Glutamatergic neuron (in vitro differentiated cells): ENCODE measurements at regions not wholly inside any gene's neighbourhood (a gene's known extent, or its start where the extent isn't known, plus 50 kb on each side); places are given as distances from the start of the nearest gene placed in this dataset.

ENCODE experiments used
- DNase-seq: peaks from one replicate; pipeline ENCODE4 v3.0.0; 2022
- H3K27ac Mint-ChIP-seq: one replicate; pipeline ENCODE4 v1.8.0; 2020; ENCODE audit warnings: mild to moderate bottlenecking, mixed read lengths, inconsistent platforms; ENCODE audit not compliant: unreplicated experiment
- H3K27me3 Mint-ChIP-seq: one replicate; pipeline ENCODE4 v1.8.0; 2020; ENCODE audit warnings: mild to moderate bottlenecking, moderate library complexity, mixed read lengths, inconsistent platforms; ENCODE audit not compliant: unreplicated experiment
- H3K36me3 Mint-ChIP-seq: one replicate; pipeline ENCODE4 v1.8.0; 2020; ENCODE audit warnings: mild to moderate bottlenecking, mixed read lengths, inconsistent platforms; ENCODE audit not compliant: unreplicated experiment
- H3K4me1 Mint-ChIP-seq: one replicate; pipeline ENCODE4 v1.8.0; 2020; ENCODE audit warnings: mild to moderate bottlenecking, low read depth, mixed read lengths, inconsistent platforms; ENCODE audit not compliant: unreplicated experiment
- H3K4me3 Mint-ChIP-seq: one replicate; pipeline ENCODE4 v1.8.0; 2020; ENCODE audit warnings: mild to moderate bottlenecking, mixed read lengths, inconsistent platforms; ENCODE audit not compliant: unreplicated experiment
- H3K9me3 Mint-ChIP-seq: one replicate; pipeline ENCODE4 v1.8.0; 2020; ENCODE audit warnings: mild to moderate bottlenecking, moderate library complexity, mixed read lengths, inconsistent platforms; ENCODE audit not compliant: unreplicated experiment
- TF ChIP-seq, protein P1 (sequence below): fragments of 200-600 bp; sonication (generic); IDR thresholded peaks from one replicate; pipeline ENCODE4 v1.5.0; 2021; ENCODE audit not compliant: partially characterized antibody, unreplicated experiment

DNA sequence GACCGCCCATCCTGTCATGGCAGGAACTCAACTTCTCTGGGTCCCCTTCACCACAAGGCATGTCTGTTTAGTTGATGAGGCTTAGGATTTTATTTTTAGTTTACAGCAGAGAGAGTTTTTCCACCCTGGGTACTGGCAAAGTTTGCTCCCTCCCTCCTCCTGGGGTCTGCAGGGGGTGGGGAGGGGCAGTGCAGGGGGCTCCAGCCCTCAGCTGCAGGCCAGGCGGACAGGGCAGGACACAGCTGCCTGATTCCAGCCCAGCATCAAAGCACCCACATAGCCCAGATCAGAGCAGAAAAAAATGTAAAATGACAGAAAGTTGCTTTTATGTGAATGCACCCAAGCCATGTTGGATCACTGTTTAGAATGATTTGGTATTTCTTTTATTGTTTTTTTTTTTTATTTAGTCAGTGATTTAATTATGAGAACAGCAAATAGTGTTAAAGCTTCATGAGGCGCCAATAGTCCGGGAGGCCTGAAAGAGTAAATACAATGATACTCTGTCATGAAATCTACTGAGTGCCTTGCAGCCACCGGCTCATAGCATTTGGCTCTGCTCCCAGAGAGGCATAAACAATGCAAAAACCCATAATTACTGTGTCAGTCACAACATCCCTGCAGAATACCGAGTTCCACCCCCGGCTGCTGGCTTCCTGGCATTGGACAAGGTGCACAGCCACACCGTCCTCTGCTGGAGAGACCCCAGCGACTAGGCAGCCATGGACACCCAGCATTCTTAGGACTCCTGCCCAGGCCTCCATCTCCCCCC is 923.5 kb downstream of the UQCRFS1 start:
- TF ChIP-seq, protein P1, sequence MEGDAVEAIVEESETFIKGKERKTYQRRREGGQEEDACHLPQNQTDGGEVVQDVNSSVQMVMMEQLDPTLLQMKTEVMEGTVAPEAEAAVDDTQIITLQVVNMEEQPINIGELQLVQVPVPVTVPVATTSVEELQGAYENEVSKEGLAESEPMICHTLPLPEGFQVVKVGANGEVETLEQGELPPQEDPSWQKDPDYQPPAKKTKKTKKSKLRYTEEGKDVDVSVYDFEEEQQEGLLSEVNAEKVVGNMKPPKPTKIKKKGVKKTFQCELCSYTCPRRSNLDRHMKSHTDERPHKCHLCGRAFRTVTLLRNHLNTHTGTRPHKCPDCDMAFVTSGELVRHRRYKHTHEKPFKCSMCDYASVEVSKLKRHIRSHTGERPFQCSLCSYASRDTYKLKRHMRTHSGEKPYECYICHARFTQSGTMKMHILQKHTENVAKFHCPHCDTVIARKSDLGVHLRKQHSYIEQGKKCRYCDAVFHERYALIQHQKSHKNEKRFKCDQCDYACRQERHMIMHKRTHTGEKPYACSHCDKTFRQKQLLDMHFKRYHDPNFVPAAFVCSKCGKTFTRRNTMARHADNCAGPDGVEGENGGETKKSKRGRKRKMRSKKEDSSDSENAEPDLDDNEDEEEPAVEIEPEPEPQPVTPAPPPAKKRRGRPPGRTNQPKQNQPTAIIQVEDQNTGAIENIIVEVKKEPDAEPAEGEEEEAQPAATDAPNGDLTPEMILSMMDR = no peak
- H3K36me3 Mint-ChIP-seq = no peaks in the 10 kb centered on the region
- no peak overlapping the region for H3K27ac Mint-ChIP-seq
- H3K4me3 Mint-ChIP-seq = no peak overlapping the region
- no peak for DNase-seq
- peaks cover 20% of the 10 kb centered on the region for H3K4me1 Mint-ChIP-seq
- H3K9me3 Mint-ChIP-seq = peaks cover 3% of the 10 kb centered on the region
- peaks cover 4% of the 10 kb centered on the region for H3K27me3 Mint-ChIP-seq

DNA sequence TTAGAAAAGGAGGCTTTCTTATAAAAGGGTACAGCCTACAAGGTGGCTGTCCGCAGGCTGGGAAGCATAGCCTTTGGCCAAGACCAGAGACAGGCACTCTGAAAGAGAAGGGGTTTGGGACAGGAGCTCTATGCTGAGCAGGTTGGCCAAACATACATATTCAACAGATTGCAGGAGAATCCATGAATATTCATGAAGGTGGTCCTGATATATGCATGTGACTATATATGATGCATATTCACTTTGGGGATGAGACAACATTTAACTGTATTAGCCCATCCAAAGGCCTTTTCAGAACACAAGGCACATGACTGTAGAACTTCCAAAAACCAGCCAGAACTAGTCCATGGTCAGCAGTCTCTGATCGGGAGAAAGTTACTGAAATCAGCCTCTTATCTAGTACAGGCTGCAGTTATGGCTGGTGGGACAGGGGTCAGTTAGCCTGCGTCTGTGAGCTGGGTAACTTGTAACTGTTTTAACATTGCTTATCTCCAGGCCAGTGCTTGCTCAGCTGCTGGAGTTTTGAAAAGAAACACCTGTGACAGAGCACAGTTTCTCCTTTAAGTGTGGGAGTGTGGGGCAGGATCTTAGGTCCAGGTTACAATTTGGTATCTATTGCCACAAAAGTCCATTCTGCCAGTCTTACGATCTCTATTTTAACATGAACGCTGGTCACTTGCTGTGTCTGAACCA is 924.2 kb downstream of the UQCRFS1 start:
- Mint-ChIP-seq H3K27me3 (peaks cover 4% of the 10 kb centered on the region), H3K4me1 (peaks cover 20% of the 10 kb centered on the region), H3K36me3 (no peaks in the 10 kb centered on the region), H3K9me3 (peaks cover 3% of the 10 kb centered on the region), H3K27ac (no peak overlapping the region), H3K4me3 (no peak overlapping the region)
- DNase-seq = no peak
- TF ChIP-seq, protein P1 = no peak

- no peak overlapping the region for H3K27ac Mint-ChIP-seq
- H3K27me3 Mint-ChIP-seq = peaks cover 2% of the 10 kb centered on the region
- DNase-seq = no peak
- TF ChIP-seq, protein P1 = no peak
- no peaks in the 10 kb centered on the region for H3K4me1 Mint-ChIP-seq
- H3K9me3 Mint-ChIP-seq = peaks cover 1% of the 10 kb centered on the region
- no peak overlapping the region for H3K4me3 Mint-ChIP-seq
- H3K36me3 Mint-ChIP-seq = no peaks in the 10 kb centered on the region
These were observed 927.0 kb downstream of the UQCRFS1 start for GRCh38 chr19:28285917-28286316.

GRCh38 chr19:28285078-28285477 is 927.9 kb downstream of the UQCRFS1 start:
- H3K9me3 Mint-ChIP-seq = peaks cover 1% of the 10 kb centered on the region
- peaks cover 2% of the 10 kb centered on the region for H3K27me3 Mint-ChIP-seq
- H3K4me3 Mint-ChIP-seq = no peak overlapping the region
- no peak overlapping the region for H3K27ac Mint-ChIP-seq
- DNase-seq = no peak
- H3K4me1 Mint-ChIP-seq = no peaks in the 10 kb centered on the region
- no peaks in the 10 kb centered on the region for H3K36me3 Mint-ChIP-seq
- TF ChIP-seq, protein P1 = no peak

GRCh38 chr19:28284389-28284788 is 928.6 kb downstream of the UQCRFS1 start:
- TF ChIP-seq, protein P1 = no peak
- peaks cover 2% of the 10 kb centered on the region for H3K27me3 Mint-ChIP-seq
- no peaks in the 10 kb centered on the region for H3K4me1 Mint-ChIP-seq
- H3K27ac Mint-ChIP-seq = no peak overlapping the region
- no peaks in the 10 kb centered on the region for H3K36me3 Mint-ChIP-seq
- no peak overlapping the region for H3K4me3 Mint-ChIP-seq
- H3K9me3 Mint-ChIP-seq = peaks cover 1% of the 10 kb centered on the region
- DNase-seq = no peak
